Esophagus muscularis mucosa (tissue), 4 donors: ENCODE measurements at regions not wholly inside any gene's neighbourhood (a gene's known extent, or its start where the extent isn't known, plus 50 kb on each side); places are given as distances from the start of the nearest gene placed in this dataset.
"Not testable (repeated sequence)": the region's sequence is repeated elsewhere in the genome, so short reads cannot be mapped to it uniquely, and the experiment has no call there.

ENCODE experiments used
- DNase-seq: peaks from one replicate; pipeline ENCODE4 v3.0.0-alpha.2; 2017; ENCODE audit errors: extremely low spot score
- H3K27ac ChIP-seq, 4 donors: fragments of 200-600 bp; sonication (generic); replicated peaks in 1 of 4; 1 replicate in 3 of 4; 2 replicates in 1 of 4; pipeline ENCODE4 v1.5.1; 2016 to 2019; ENCODE audit warnings: mild to moderate bottlenecking in 1 of 4
- H3K27me3 ChIP-seq, 4 donors: fragments of 200-600 bp; sonication (generic); one replicate each; pipeline versions ENCODE4 v1.5.1 to v1.6.0; 2016 to 2019
- H3K36me3 ChIP-seq, 4 donors: fragments of 200-600 bp; sonication (generic); one replicate each; pipeline ENCODE4 v1.5.1; 2016 to 2019
- H3K4me1 ChIP-seq, 4 donors: fragments of 200-600 bp; sonication (generic); one replicate each; pipeline ENCODE4 v1.5.1; 2016 to 2019
- H3K4me3 ChIP-seq, 4 donors: fragments of 200-600 bp; sonication (generic); 1 replicate in 2 of 4; 2 replicates in 2 of 4; pipeline ENCODE4 v1.5.1; 2016 to 2019; ENCODE audit warnings: mild to moderate bottlenecking in 4 of 4, moderate library complexity in 1 of 4
- H3K9me3 ChIP-seq, 4 donors: fragments of 200-600 bp; sonication (generic); 1 replicate in 3 of 4; 2 replicates in 1 of 4; pipeline ENCODE4 v1.5.1; 2016 to 2019
- EP300 ChIP-seq: sonication (generic); formaldehyde crosslinking; IDR thresholded peaks from one replicate; pipeline ENCODE4 v1.6.1; 2017; ENCODE audit warnings: antibody characterized with exemption
- POLR2A ChIP-seq: fragments of 450-650 bp; IDR thresholded peaks from one replicate; pipeline ENCODE4 v1.6.1; 2017; ENCODE audit warnings: antibody characterized with exemption, moderate library complexity, mild to moderate bottlenecking, low read depth
- POLR2AphosphoS5 ChIP-seq, 2 donors: sonication (generic); formaldehyde crosslinking; IDR thresholded peaks; one replicate each; pipeline ENCODE4 v1.6.1; 2017; ENCODE audit warnings: antibody characterized with exemption in 2 of 2
- WGBS: methylation state at CpG from one replicate; pipeline ENCODE4 v1.1.5; 2018; 5-methylcytosine and 5-hydroxymethylcytosine counted together
- intact Hi-C: fragments of 100-400 bp; cut with DNase I; formaldehyde crosslinking; loops from one replicate; pipeline ENCODE4 v1.15.1; 2023
- TF ChIP-seq, protein P1 (sequence below), 3 experiments: fragments of 200-600 bp in 2 of 3; fragments of 450-650 bp in 1 of 3; sonication (generic) in 2 of 3; IDR thresholded peaks; one replicate each; pipeline ENCODE4 v1.5.1; 2017 to 2019; ENCODE audit warnings: antibody characterized with exemption in 3 of 3, mild to moderate bottlenecking in 2 of 3, moderate library complexity in 1 of 3

- no peaks in the 10 kb centered on the region for H3K27me3 ChIP-seq
- no peak overlapping the region for H3K4me3 ChIP-seq
- H3K36me3 ChIP-seq: no peaks in the 10 kb centered on the region
- no peaks in the 10 kb centered on the region for H3K9me3 ChIP-seq
- intact Hi-C loops: no loop called here
- 75% methylated on average over 8 of the region's 8 CpGs for WGBS
- TF ChIP-seq POLR2AphosphoS5 (IDR thresholded peaks at IDR 0.05) (no peak), EP300 (no peak), POLR2A (no peak)
- TF ChIP-seq, protein P1, sequence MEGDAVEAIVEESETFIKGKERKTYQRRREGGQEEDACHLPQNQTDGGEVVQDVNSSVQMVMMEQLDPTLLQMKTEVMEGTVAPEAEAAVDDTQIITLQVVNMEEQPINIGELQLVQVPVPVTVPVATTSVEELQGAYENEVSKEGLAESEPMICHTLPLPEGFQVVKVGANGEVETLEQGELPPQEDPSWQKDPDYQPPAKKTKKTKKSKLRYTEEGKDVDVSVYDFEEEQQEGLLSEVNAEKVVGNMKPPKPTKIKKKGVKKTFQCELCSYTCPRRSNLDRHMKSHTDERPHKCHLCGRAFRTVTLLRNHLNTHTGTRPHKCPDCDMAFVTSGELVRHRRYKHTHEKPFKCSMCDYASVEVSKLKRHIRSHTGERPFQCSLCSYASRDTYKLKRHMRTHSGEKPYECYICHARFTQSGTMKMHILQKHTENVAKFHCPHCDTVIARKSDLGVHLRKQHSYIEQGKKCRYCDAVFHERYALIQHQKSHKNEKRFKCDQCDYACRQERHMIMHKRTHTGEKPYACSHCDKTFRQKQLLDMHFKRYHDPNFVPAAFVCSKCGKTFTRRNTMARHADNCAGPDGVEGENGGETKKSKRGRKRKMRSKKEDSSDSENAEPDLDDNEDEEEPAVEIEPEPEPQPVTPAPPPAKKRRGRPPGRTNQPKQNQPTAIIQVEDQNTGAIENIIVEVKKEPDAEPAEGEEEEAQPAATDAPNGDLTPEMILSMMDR (IDR thresholded peaks at IDR 0.05): no peak
- no peak overlapping the region for H3K27ac ChIP-seq
- H3K4me1 ChIP-seq: no peaks in the 10 kb centered on the region
- DNase-seq: no peak
These were observed 73.4 kb upstream of the MELK start for GRCh38 chr9:36499174-36499890.

DNA sequence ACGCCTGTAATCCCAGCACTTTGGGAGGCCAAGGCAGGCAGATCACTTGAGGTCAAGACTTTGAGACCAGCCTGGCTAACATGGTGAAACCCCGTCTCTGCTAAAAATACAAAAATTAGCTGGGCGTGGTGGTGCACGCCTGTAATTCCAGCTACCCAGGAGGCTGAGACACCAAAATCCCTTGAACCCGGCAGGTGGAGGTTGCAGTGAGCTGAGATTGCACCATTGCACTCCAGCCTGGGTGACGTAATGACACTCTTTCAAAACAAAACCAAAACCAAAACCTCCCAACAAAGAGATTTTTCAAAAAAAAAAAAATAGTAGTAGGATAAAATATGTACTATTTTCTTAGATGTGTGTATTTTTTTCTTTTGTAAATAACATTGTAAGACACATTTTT lies 79.1 kb upstream of the MELK start:
- H3K9me3 ChIP-seq, H3K27ac ChIP-seq, DNase-seq, H3K27me3 ChIP-seq, H3K36me3 ChIP-seq, H3K4me1 ChIP-seq, H3K4me3 ChIP-seq, intact Hi-C loops: not testable (repeated sequence)
- WGBS: 80% methylated on average over 6 of the region's 6 CpGs

DNA sequence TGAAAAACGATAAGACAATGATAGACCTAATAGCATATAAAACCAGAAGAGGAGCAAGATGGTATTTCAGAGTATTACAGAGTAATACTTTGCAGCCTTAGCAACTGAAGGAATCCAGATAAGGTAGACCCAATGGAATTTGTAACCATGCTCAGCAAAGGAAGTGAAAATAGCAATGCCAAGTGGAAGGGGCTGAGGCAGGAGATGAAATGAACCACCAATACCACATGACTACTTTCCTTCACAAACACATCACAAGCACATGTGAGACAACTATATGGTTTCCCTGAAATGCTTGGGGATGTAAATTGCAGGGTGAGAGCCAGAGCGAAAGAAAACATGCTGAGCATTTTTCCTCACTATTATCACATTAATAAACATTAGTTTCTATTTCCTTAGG lies 79.8 kb upstream of the MELK start:
- Histone ChIP-seq H3K27ac (no peak overlapping the region), H3K4me1 (peaks cover 12 to 15% (median 13%) of the 10 kb centered on the region in 4 donors), H3K36me3 (no peaks in the 10 kb centered on the region), H3K27me3 (no peaks in the 10 kb centered on the region), H3K4me3 (no peak overlapping the region), H3K9me3 (no peaks in the 10 kb centered on the region)
- 77% methylated on average over 2 of the region's 2 CpGs for WGBS
- intact Hi-C loops: no loop called here
- DNase-seq: no peak
- TF ChIP-seq, protein P1 (IDR thresholded peaks at IDR 0.05): no peak
- TF ChIP-seq EP300: no peak
- no peak for TF ChIP-seq POLR2A
- no peak for TF ChIP-seq POLR2AphosphoS5 (IDR thresholded peaks at IDR 0.05)

- 94% methylated on average over 8 of the region's 8 CpGs for WGBS
- no peak overlapping the region for H3K4me3 ChIP-seq
- H3K9me3 ChIP-seq: no peaks in the 10 kb centered on the region
- TF ChIP-seq EP300: no peak
- TF ChIP-seq POLR2AphosphoS5 (IDR thresholded peaks at IDR 0.05): no peak
- TF ChIP-seq, protein P1 (IDR thresholded peaks at IDR 0.05): no peak
- no peak for TF ChIP-seq POLR2A
- intact Hi-C loops: loop anchor here (5.0 to 10.0 kb wide), 2 partner anchors 75 to 87 kb away; partner anchors contain the start of gene RNF38
- DNase-seq: no peak
- H3K27me3 ChIP-seq: no peaks in the 10 kb centered on the region
- peaks cover 20 to 42% (median 34%) of the 10 kb centered on the region in 4 donors for H3K4me1 ChIP-seq
- peak overlapping the region in 2 of 4 donors; percentile 90 to 95 for H3K27ac ChIP-seq
- no peaks in the 10 kb centered on the region for H3K36me3 ChIP-seq
These were observed 83.2 kb upstream of the MELK start for GRCh38 chr9:36489453-36489852.

GRCh38 chr9:36488389-36488756 lies 84.3 kb upstream of the MELK start:
- intact Hi-C loops: loop anchor here (5.0 to 10.0 kb wide), 2 partner anchors 76 to 86 kb away; partner anchors contain the start of gene RNF38
- 4% methylated on average over 5 of the region's 5 CpGs for WGBS
- no peak for DNase-seq

More at GRCh38 chr9:36488389-36488756, 84.3 kb upstream of the MELK start:
- H3K9me3 ChIP-seq: no peaks in the 10 kb centered on the region
- H3K27me3 ChIP-seq: no peaks in the 10 kb centered on the region
- H3K36me3 ChIP-seq: no peaks in the 10 kb centered on the region
- H3K4me3 ChIP-seq: peak overlapping the region; percentile 83 to 97 (median 88)
- TF ChIP-seq, protein P1 (IDR thresholded peaks at IDR 0.05): no peak
- TF ChIP-seq POLR2A: no peak
- no peak for TF ChIP-seq POLR2AphosphoS5 (IDR thresholded peaks at IDR 0.05)
- no peak for TF ChIP-seq EP300
- H3K27ac ChIP-seq: peak overlapping the region; percentile 90 to 95 (median 92)
- peaks cover 24 to 53% (median 44%) of the 10 kb centered on the region in 4 donors for H3K4me1 ChIP-seq
